ENCODE measurements at regions not wholly inside any gene's neighbourhood (a gene's known extent, or its start where the extent isn't known, plus 50 kb on each side); places are given as distances from the start of the nearest gene placed in this dataset.

- H3K4me1 ChIP-seq (ENCODE audit: insufficient read depth, low read length, poor library complexity, severe bottlenecking): no peaks in the 10 kb centered on the region
- H3K79me2 ChIP-seq (ENCODE audit: insufficient read depth, low read depth, low read length): no peaks in the 10 kb centered on the region
- no peak overlapping the region for H3K4me3 ChIP-seq (ENCODE audit: low read depth, low read length, poor library complexity, severe bottlenecking)
- H3K27ac ChIP-seq (ENCODE audit: low read depth, low read length, poor library complexity, severe bottlenecking): no peak overlapping the region
- ChIA-PET CTCF (ENCODE audit: unreplicated experiment) (no interaction called here), POLR2A (no interaction called here)
- no peak for DNase-seq (ENCODE audit: low spot score)
- H3K9me2 ChIP-seq (ENCODE audit: insufficient read depth, low read length): no peaks in the 10 kb centered on the region
- no peaks in the 10 kb centered on the region for H3K9me3 ChIP-seq (ENCODE audit: low read length)
- H3K36me3 ChIP-seq (ENCODE audit: insufficient read depth, low read length): no peaks in the 10 kb centered on the region
- H3K4me2 ChIP-seq (ENCODE audit: low read length): no peak overlapping the region
- intact Hi-C loops (cut with micrococcal nuclease; ENCODE audit: unreplicated experiment): no loop called here
- H4K20me1 ChIP-seq (ENCODE audit: insufficient read depth, low read length): no peaks in the 10 kb centered on the region
- TF ChIP-seq, protein P1, sequence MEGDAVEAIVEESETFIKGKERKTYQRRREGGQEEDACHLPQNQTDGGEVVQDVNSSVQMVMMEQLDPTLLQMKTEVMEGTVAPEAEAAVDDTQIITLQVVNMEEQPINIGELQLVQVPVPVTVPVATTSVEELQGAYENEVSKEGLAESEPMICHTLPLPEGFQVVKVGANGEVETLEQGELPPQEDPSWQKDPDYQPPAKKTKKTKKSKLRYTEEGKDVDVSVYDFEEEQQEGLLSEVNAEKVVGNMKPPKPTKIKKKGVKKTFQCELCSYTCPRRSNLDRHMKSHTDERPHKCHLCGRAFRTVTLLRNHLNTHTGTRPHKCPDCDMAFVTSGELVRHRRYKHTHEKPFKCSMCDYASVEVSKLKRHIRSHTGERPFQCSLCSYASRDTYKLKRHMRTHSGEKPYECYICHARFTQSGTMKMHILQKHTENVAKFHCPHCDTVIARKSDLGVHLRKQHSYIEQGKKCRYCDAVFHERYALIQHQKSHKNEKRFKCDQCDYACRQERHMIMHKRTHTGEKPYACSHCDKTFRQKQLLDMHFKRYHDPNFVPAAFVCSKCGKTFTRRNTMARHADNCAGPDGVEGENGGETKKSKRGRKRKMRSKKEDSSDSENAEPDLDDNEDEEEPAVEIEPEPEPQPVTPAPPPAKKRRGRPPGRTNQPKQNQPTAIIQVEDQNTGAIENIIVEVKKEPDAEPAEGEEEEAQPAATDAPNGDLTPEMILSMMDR (conservative IDR thresholded peaks at IDR 0.05; ENCODE audit: low read length): no peak
- TF ChIP-seq EZH2phosphoT487 (IDR thresholded peaks at IDR 0.05; ENCODE audit: borderline replicate concordance, low read depth, low read length): no peak
- H2AFZ ChIP-seq (ENCODE audit: low read length): no peak overlapping the region
- BruUV-seq (replicated peaks): no TSS peak
Measured at GRCh38 chr1:25061261-25061995, 131.4 kb upstream of the RUNX3 start.

DNA sequence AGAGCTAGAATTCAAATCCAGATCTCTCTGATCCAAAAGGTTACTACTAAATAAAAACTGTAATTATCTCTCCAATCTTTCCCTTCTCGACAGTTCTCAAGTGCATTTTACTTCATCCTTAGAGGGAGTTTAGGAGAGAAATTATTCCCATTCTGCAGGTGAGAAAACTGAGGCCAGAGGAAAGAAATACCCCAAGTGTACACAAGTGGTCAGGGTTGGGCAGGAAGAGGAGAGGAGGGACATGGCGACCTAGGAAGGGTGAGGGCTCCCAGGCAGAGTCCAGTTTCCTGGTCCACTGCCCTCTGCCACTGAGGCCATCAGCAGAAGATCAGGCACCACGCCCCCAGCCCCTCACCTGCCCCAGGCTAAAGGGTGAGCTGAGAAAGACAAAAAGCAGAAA is 127.1 kb upstream of the RUNX3 start:
- Histone ChIP-seq H2AFZ (ENCODE audit: low read length) (no peak overlapping the region), H3K4me2 (ENCODE audit: low read length) (no peak overlapping the region), H3K27ac (ENCODE audit: low read depth, low read length, poor library complexity, severe bottlenecking) (no peak overlapping the region), H3K9me2 (ENCODE audit: insufficient read depth, low read length) (no peaks in the 10 kb centered on the region), H3K79me2 (ENCODE audit: insufficient read depth, low read depth, low read length) (no peaks in the 10 kb centered on the region), H3K4me3 (ENCODE audit: low read depth, low read length, poor library complexity, severe bottlenecking) (no peak overlapping the region), H3K4me1 (ENCODE audit: insufficient read depth, low read length, poor library complexity, severe bottlenecking) (no peaks in the 10 kb centered on the region), H3K9me3 (ENCODE audit: low read length) (no peaks in the 10 kb centered on the region), H4K20me1 (ENCODE audit: insufficient read depth, low read length) (no peaks in the 10 kb centered on the region), H3K36me3 (ENCODE audit: insufficient read depth, low read length) (no peaks in the 10 kb centered on the region)
- ChIA-PET CTCF (ENCODE audit: unreplicated experiment) (no interaction called here), POLR2A (no interaction called here)
- TF ChIP-seq, protein P1 (conservative IDR thresholded peaks at IDR 0.05; ENCODE audit: low read length): no peak
- TF ChIP-seq EZH2phosphoT487 (IDR thresholded peaks at IDR 0.05; ENCODE audit: borderline replicate concordance, low read depth, low read length): no peak
- DNase-seq (ENCODE audit: low spot score): no peak
- BruUV-seq (replicated peaks): no TSS peak
- intact Hi-C loops (cut with micrococcal nuclease; ENCODE audit: unreplicated experiment): no loop called here

DNA sequence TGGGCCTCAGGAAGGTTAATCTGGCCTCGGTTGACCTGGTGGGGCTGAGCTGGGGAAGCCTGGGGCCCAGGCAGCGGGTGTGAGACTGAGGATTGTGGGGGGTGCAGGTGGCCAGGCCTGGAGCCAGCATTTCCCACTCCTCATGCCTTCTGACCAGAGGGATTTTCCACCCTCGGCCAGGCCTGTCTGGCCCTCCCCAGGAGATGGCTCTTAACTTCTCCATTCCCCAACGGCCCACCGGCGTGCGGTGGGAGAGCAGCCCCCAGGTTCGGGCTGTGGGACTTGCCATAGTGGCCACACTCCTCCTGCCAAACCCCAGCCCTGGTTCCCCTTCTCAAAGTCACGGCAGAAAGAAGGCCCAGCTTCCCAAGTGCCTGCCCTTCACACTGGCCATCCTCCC is 126.5 kb upstream of the RUNX3 start:
- intact Hi-C loops (cut with micrococcal nuclease; ENCODE audit: unreplicated experiment): no loop called here
- Histone ChIP-seq H3K4me2 (ENCODE audit: low read length) (no peak overlapping the region), H3K36me3 (ENCODE audit: insufficient read depth, low read length) (no peaks in the 10 kb centered on the region), H2AFZ (ENCODE audit: low read length) (no peak overlapping the region), H3K79me2 (ENCODE audit: insufficient read depth, low read depth, low read length) (no peaks in the 10 kb centered on the region), H3K9me2 (ENCODE audit: insufficient read depth, low read length) (no peaks in the 10 kb centered on the region), H4K20me1 (ENCODE audit: insufficient read depth, low read length) (no peaks in the 10 kb centered on the region), H3K4me3 (ENCODE audit: low read depth, low read length, poor library complexity, severe bottlenecking) (no peak overlapping the region), H3K4me1 (ENCODE audit: insufficient read depth, low read length, poor library complexity, severe bottlenecking) (no peaks in the 10 kb centered on the region), H3K27ac (ENCODE audit: low read depth, low read length, poor library complexity, severe bottlenecking) (no peak overlapping the region), H3K9me3 (ENCODE audit: low read length) (no peaks in the 10 kb centered on the region)
- no peak for DNase-seq (ENCODE audit: low spot score)
- BruUV-seq (replicated peaks): no TSS peak
- CTCF ChIA-PET (ENCODE audit: unreplicated experiment): no interaction called here
- POLR2A ChIA-PET: interaction anchor here (0.6 kb wide), 1 partner anchor 422 kb away, joined by 6 read pairs; no protein-coding TSS in a partner anchor
- TF ChIP-seq EZH2phosphoT487 (IDR thresholded peaks at IDR 0.05; ENCODE audit: borderline replicate concordance, low read depth, low read length): no peak
- TF ChIP-seq, protein P1 (conservative IDR thresholded peaks at IDR 0.05; ENCODE audit: low read length): no peak
